ENCODE measurements at regions not wholly inside any gene's neighbourhood (a gene's known extent, or its start where the extent isn't known, plus 50 kb on each side); places are given as distances from the start of the nearest gene placed in this dataset.

- TF ChIP-seq CTCF (IDR thresholded peaks at IDR 0.05; ENCODE audit: insufficient read depth, low read length, severe bottlenecking): no peak
- no peaks in the 10 kb centered on the region for H3K27me3 ChIP-seq (ENCODE audit: control insufficient read depth, insufficient read depth, low read length)
- H3K36me3 ChIP-seq (ENCODE audit: control insufficient read depth, insufficient read depth, low read length): no peaks in the 10 kb centered on the region
- no peak for DNase-seq (ENCODE audit: low read depth)
- H3K4me3 ChIP-seq (ENCODE audit: low read depth, low read length): no peak overlapping the region
- no peak for FAIRE-seq
These were observed 123.2 kb downstream of the SLC16A9 start for GRCh38 chr10:59586407-59586891.

GRCh38 chr10:59585046-59585700, 124.5 kb downstream of the SLC16A9 start:
- FAIRE-seq (no peak), DNase-seq (ENCODE audit: low read depth) (peak; percentile 44)
- H3K36me3 ChIP-seq (ENCODE audit: control insufficient read depth, insufficient read depth, low read length): no peaks in the 10 kb centered on the region
- no peaks in the 10 kb centered on the region for H3K27me3 ChIP-seq (ENCODE audit: control insufficient read depth, insufficient read depth, low read length)
- no peak overlapping the region for H3K4me3 ChIP-seq (ENCODE audit: low read depth, low read length)
- TF ChIP-seq CTCF (IDR thresholded peaks at IDR 0.05; ENCODE audit: insufficient read depth, low read length, severe bottlenecking): no peak

- DNase-seq (ENCODE audit: low read depth): no peak
- H3K4me3 ChIP-seq (ENCODE audit: low read depth, low read length): no peak overlapping the region
- no peak for TF ChIP-seq CTCF (IDR thresholded peaks at IDR 0.05; ENCODE audit: insufficient read depth, low read length, severe bottlenecking)
- H3K36me3 ChIP-seq (ENCODE audit: control insufficient read depth, insufficient read depth, low read length): no peaks in the 10 kb centered on the region
- H3K27me3 ChIP-seq (ENCODE audit: control insufficient read depth, insufficient read depth, low read length): no peaks in the 10 kb centered on the region
- FAIRE-seq: no peak
These were observed 126.9 kb downstream of the SLC16A9 start for GRCh38 chr10:59582780-59583179.

GRCh38 chr10:59582058-59582457, 127.6 kb downstream of the SLC16A9 start:
- no peak for DNase-seq (ENCODE audit: low read depth)
- H3K27me3 ChIP-seq (ENCODE audit: control insufficient read depth, insufficient read depth, low read length): no peaks in the 10 kb centered on the region
- no peaks in the 10 kb centered on the region for H3K36me3 ChIP-seq (ENCODE audit: control insufficient read depth, insufficient read depth, low read length)
- no peak overlapping the region for H3K4me3 ChIP-seq (ENCODE audit: low read depth, low read length)
- no peak for TF ChIP-seq CTCF (IDR thresholded peaks at IDR 0.05; ENCODE audit: insufficient read depth, low read length, severe bottlenecking)
- FAIRE-seq: no peak

- no peaks in the 10 kb centered on the region for H3K36me3 ChIP-seq (ENCODE audit: control insufficient read depth, insufficient read depth, low read length)
- DNase-seq (ENCODE audit: low read depth): peak; percentile 50
- TF ChIP-seq CTCF (IDR thresholded peaks at IDR 0.05; ENCODE audit: insufficient read depth, low read length, severe bottlenecking): peak; percentile 47
- no peak for FAIRE-seq
- H3K27me3 ChIP-seq (ENCODE audit: control insufficient read depth, insufficient read depth, low read length): no peaks in the 10 kb centered on the region
- H3K4me3 ChIP-seq (ENCODE audit: low read depth, low read length): no peak overlapping the region
These were observed 129.4 kb downstream of the SLC16A9 start for GRCh38 chr10:59580026-59580863.
